HEK293T (cell line): ENCODE measurements at regions not wholly inside any gene's neighbourhood (a gene's known extent, or its start where the extent isn't known, plus 50 kb on each side); places are given as distances from the start of the nearest gene placed in this dataset.

Experiments used
- CTCF ChIA-PET: fragments of 350-600 bp; formaldehyde crosslinking; extraction: SDS; loops from one replicate; lab custom pipeline; 2021; ENCODE audit warnings: antibody characterized with exemption, inconsistent platforms; lab: Yijun Ruan, JAX
- POLR2A ChIA-PET: fragments of 350-600 bp; formaldehyde crosslinking; extraction: SDS; loops from one replicate; lab custom pipeline; 2020; ENCODE audit warnings: antibody characterized with exemption, inconsistent platforms; lab: Yijun Ruan, JAX
- DNase-seq: peaks from one replicate; pipeline ENCODE4 v3.0.0; 2012; ENCODE audit warnings: mixed read lengths; ENCODE audit errors: extremely low spot score
- ARNT ChIP-seq: fragments of 450-650 bp; IDR thresholded peaks from 2 replicates; pipeline ENCODE4 v1.6.1; 2017; ENCODE audit warnings: mild to moderate bottlenecking
- BHLHE40 ChIP-seq: fragments of 450-650 bp; IDR thresholded peaks from 2 replicates; pipeline ENCODE4 v1.6.1; 2016; ENCODE audit warnings: mild to moderate bottlenecking, moderate library complexity, borderline replicate concordance
- CTBP1 ChIP-seq: fragments of 450-650 bp; IDR thresholded peaks from 2 replicates; pipeline ENCODE4 v1.6.1; 2016; ENCODE audit warnings: borderline replicate concordance
- ELF4 ChIP-seq: fragments of 450-650 bp; IDR thresholded peaks from 2 replicates; pipeline ENCODE4 v1.6.1; 2017; ENCODE audit warnings: antibody characterized with exemption
- FOXA1 ChIP-seq: fragments of 450-650 bp; IDR thresholded peaks from 2 replicates; pipeline ENCODE4 v1.6.1; 2016; ENCODE audit warnings: mild to moderate bottlenecking
- FOXK2 ChIP-seq: fragments of 450-650 bp; IDR thresholded peaks from 2 replicates; pipeline ENCODE4 v1.6.1; 2016; ENCODE audit warnings: mild to moderate bottlenecking
- FOXM1 ChIP-seq: fragments of 450-650 bp; IDR thresholded peaks from 2 replicates; pipeline ENCODE4 v1.6.1; 2017; ENCODE audit warnings: mild to moderate bottlenecking, borderline replicate concordance
- HDGF ChIP-seq: fragments of 450-650 bp; IDR thresholded peaks from 2 replicates; pipeline ENCODE4 v1.6.1; 2017; ENCODE audit warnings: antibody characterized with exemption, borderline replicate concordance
- L3MBTL2 ChIP-seq: fragments of 450-650 bp; conservative IDR thresholded peaks from 2 replicates; pipeline ENCODE4 v1.6.1; 2016; ENCODE audit warnings: mild to moderate bottlenecking
- LEF1 ChIP-seq: fragments of 450-650 bp; IDR thresholded peaks from 2 replicates; pipeline ENCODE4 v1.6.1; 2017; ENCODE audit warnings: mild to moderate bottlenecking, borderline replicate concordance
- SP1 ChIP-seq: fragments of 450-650 bp; IDR thresholded peaks from 2 replicates; pipeline ENCODE4 v1.6.1; 2017
- SUZ12 ChIP-seq: fragments of 450-650 bp; IDR thresholded peaks from 2 replicates; pipeline ENCODE4 v1.6.1; 2016; ENCODE audit warnings: mild to moderate bottlenecking
- TARDBP ChIP-seq: fragments of 450-650 bp; IDR thresholded peaks from 2 replicates; pipeline ENCODE4 v1.6.1; 2016
- ZNF384 ChIP-seq: fragments of 450-650 bp; IDR thresholded peaks from 2 replicates; pipeline ENCODE4 v1.6.1; 2016
- TF ChIP-seq, protein P1 (sequence below): fragments of 450-650 bp; IDR thresholded peaks from 2 replicates; pipeline ENCODE4 v1.6.1; 2016

DNA sequence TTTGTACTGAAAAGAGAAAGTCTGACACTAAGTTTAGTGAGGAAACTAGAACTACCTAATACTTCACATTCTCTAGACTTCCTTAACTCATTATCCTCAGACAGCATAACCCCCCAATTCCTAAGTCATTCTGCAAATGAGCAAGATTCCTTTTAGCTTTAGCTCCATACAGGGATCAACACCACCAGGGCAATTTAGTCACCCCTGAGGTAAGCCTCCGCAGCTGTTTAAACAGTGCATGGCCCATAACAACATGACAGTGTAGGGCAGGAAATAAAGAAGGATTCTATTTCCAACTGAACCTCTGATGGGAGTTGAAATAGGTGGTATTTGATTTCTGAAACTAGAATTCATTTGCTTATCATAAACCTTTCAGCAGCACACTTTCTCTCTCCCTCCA, 112.8 kb upstream of the DKK2 start:
- TF ChIP-seq, protein P1, sequence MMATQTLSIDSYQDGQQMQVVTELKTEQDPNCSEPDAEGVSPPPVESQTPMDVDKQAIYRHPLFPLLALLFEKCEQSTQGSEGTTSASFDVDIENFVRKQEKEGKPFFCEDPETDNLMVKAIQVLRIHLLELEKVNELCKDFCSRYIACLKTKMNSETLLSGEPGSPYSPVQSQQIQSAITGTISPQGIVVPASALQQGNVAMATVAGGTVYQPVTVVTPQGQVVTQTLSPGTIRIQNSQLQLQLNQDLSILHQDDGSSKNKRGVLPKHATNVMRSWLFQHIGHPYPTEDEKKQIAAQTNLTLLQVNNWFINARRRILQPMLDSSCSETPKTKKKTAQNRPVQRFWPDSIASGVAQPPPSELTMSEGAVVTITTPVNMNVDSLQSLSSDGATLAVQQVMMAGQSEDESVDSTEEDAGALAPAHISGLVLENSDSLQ = no peak
- TF ChIP-seq ZNF384 (no peak), LEF1 (no peak), SUZ12 (no peak), FOXK2 (no peak), FOXM1 (no peak)
- POLR2A ChIA-PET = no interaction called here
- CTCF ChIA-PET = no interaction called here
- no peak for DNase-seq

DNA sequence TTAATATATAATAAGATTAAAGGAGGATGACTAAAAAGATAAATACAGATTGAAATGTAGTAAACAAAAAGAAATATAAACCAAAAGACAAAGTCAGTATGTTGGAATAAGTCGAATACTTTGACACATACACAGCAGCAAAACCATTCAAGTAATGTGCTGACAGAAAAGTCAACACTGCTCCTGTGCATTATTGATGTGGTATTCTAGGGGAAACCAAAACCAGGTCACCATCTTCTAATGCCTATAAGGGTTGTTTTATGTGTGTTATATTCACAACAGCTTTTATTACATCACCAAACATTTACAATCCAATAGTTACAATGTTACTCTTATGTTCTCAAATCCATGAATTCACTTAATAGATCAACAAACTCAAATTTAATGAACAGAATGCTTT, 111.8 kb upstream of the DKK2 start:
- CTCF ChIA-PET = no interaction called here
- DNase-seq = no peak
- TF ChIP-seq L3MBTL2 (no peak), FOXK2 (no peak), SP1 (no peak), CTBP1 (no peak)

DNA sequence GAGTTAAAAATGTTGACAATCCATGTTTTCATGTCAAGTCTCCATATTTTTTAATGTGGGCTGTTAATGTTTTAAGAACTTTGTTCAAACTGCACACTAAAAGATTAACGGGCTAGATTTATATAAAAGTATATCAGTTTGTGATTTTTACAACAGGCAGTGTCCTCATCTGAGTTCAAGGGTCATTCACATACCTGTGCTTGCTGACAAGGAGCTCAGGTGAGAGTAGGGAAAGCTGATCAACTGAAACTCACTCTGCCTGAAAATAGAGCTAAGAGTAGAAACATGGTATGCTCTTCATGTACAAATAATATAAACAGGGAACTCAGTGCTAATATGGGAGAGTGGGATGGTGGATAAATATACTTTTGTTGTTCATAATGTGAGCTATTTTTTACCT, 102.3 kb upstream of the DKK2 start:
- ChIA-PET CTCF (no interaction called here), POLR2A (no interaction called here)
- no peak for TF ChIP-seq FOXA1
- TF ChIP-seq, protein P1 = no peak
- no peak for TF ChIP-seq SUZ12
- no peak for TF ChIP-seq BHLHE40
- no peak for TF ChIP-seq HDGF
- no peak for TF ChIP-seq ZNF384
- TF ChIP-seq L3MBTL2 = no peak
- no peak for TF ChIP-seq FOXK2
- TF ChIP-seq ELF4 = no peak
- DNase-seq = no peak

More for the DNA sequence above, 111.8 kb upstream of the DKK2 start:
- POLR2A ChIA-PET = no interaction called here

DNA sequence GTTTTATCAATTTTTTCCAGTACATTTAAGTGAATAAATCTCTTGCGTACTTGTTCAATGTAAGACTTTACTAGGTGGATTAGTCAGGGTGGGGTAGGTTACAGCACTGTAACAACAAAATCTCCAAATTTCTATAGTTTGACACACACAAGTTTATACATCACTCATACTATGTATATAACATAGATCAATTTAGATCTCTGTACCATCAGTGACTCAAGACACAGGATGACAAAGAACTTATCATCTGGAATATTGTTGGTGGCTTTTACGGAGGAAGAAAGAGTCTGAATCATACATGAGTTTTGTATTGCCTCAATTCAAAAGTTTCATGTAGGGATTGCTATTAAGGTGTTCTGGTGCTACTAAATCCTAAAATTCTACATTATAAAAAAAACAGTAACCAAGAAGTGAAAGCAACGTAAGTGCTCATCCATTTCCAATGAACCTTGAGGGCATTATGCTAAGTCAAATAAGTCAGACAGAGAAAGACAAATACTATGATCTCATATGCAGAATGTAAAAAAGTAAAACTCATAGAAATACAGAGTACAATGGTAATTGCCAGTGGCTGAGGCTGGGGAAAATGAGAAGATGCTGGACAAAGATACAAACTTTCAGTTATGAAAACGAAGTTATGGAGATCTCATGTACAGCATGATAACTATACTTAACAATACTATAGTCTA, 98.0 kb upstream of the DKK2 start:
- TF ChIP-seq FOXM1 (no peak), FOXA1 (no peak), SP1 (no peak), CTBP1 (no peak), TARDBP (no peak)
- DNase-seq = no peak
- ChIA-PET POLR2A (no interaction called here), CTCF (no interaction called here)

DNA sequence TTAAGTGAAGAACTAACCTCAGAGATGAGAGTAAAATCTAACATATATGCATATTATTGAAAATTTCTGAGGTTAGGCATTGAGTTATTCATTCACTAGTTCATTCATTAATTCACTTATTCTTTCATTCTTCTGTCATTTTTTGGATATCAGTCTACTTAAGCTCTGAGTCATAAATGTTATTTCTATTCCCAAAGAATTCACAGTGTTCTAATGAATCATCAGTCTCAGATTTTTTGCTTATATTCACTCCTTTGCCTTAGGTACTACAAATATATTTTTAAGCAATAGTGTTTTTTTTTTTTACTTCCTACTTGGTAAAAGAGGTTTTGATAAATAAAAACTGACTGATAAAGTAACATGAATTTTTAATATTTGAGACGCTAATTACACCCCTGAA, 95.2 kb upstream of the DKK2 start:
- TF ChIP-seq HDGF (no peak), L3MBTL2 (no peak), CTBP1 (no peak), FOXK2 (no peak), SUZ12 (no peak), ELF4 (no peak), TARDBP (no peak), ARNT (no peak)
- TF ChIP-seq, protein P1 = no peak
- POLR2A ChIA-PET = no interaction called here
- CTCF ChIA-PET = no interaction called here
- DNase-seq = no peak

DNA sequence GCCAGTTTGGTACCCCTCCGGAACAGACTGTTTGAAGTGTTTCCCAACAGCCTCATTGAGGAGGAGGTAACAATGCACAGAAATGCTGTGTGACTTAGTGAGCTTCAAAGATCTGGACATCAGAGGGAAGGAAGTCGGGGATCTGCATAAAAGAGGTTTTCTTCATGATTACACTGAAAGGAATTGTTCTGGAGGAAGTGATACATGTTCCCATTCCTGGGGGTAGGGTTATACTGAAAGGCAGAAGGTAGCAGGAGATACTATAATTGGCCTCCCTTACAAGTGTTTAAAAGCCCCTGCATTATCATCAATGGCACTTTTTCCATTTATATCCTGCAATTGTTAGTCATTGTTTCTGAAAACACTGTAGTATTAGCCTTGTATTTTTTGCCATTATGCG, 94.0 kb upstream of the DKK2 start:
- ChIA-PET CTCF (no interaction called here), POLR2A (no interaction called here)
- TF ChIP-seq CTBP1 = no peak
- no peak for TF ChIP-seq BHLHE40
- DNase-seq = no peak

DNA sequence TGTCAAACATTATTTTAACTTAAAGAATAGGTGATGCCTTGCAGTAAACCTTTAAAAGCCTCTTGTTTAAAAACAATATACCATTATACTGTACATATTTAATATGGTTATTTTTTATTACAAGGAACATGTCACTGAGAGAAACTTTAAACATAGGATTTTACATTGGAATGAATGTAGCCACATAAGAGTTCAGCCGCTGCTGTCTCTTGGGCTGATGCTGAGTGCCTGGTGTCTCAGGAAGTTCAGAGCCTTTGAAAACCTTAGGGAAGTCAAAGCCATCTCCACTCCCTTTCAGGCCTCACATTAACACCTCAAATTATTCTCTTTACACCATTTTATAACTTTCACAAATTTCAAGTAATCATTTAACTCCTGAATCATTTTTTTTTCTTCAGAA, 93.5 kb upstream of the DKK2 start:
- CTCF ChIA-PET = no interaction called here
- DNase-seq = no peak
- TF ChIP-seq ZNF384 = no peak
- no peak for TF ChIP-seq SUZ12
- no peak for TF ChIP-seq LEF1
- TF ChIP-seq, protein P1 = no peak
- no peak for TF ChIP-seq FOXA1
- no peak for TF ChIP-seq ELF4
- POLR2A ChIA-PET = no interaction called here
